WERI-Rb-1 (cell line): ENCODE measurements at regions not wholly inside any gene's neighbourhood (a gene's known extent, or its start where the extent isn't known, plus 50 kb on each side); places are given as distances from the start of the nearest gene placed in this dataset.

Source experiments
- DNase-seq: peaks from one replicate; pipeline ENCODE4 v3.0.0-alpha.2; 2020
- H3K27ac ChIP-seq: fragments of 250-450 bp; sonication (Bioruptor Pico); 2 replicates; pipeline ENCODE4 v1.5.1; 2020; ENCODE audit warnings: mild to moderate bottlenecking, moderate library complexity
- H3K27me3 ChIP-seq: fragments of 250-450 bp; sonication (Bioruptor Pico); 2 replicates; pipeline ENCODE4 v1.5.1; 2021; ENCODE audit warnings: mild to moderate bottlenecking, low read depth, moderate library complexity; ENCODE audit not compliant: insufficient read depth, severe bottlenecking
- H3K36me3 ChIP-seq: fragments of 250-450 bp; sonication (Bioruptor Pico); 2 replicates; pipeline ENCODE4 v1.5.1; 2020; ENCODE audit warnings: mild to moderate bottlenecking, moderate library complexity
- H3K4me3 ChIP-seq: 2 replicates; pipeline ENCODE4 v1.5.1; 2011; ENCODE audit warnings: low read depth, mild to moderate bottlenecking, control low read depth, low read length
- H3K9me3 ChIP-seq: fragments of 250-450 bp; sonication (Bioruptor Pico); 2 replicates; pipeline ENCODE4 v1.5.1; 2021; ENCODE audit warnings: mild to moderate bottlenecking, moderate library complexity; ENCODE audit not compliant: severe bottlenecking
- TF ChIP-seq, protein P1 (sequence below): IDR thresholded peaks from 2 replicates; pipeline ENCODE4 v1.5.1; 2011; ENCODE audit warnings: low read depth, mild to moderate bottlenecking, control low read depth, inconsistent platforms, low read length

- Histone ChIP-seq H3K9me3 (no peaks in the 10 kb centered on the region), H3K4me3 (no peak overlapping the region), H3K36me3 (no peaks in the 10 kb centered on the region), H3K27me3 (no peaks in the 10 kb centered on the region), H3K27ac (no peak overlapping the region)
- DNase-seq: no peak
- TF ChIP-seq, protein P1, sequence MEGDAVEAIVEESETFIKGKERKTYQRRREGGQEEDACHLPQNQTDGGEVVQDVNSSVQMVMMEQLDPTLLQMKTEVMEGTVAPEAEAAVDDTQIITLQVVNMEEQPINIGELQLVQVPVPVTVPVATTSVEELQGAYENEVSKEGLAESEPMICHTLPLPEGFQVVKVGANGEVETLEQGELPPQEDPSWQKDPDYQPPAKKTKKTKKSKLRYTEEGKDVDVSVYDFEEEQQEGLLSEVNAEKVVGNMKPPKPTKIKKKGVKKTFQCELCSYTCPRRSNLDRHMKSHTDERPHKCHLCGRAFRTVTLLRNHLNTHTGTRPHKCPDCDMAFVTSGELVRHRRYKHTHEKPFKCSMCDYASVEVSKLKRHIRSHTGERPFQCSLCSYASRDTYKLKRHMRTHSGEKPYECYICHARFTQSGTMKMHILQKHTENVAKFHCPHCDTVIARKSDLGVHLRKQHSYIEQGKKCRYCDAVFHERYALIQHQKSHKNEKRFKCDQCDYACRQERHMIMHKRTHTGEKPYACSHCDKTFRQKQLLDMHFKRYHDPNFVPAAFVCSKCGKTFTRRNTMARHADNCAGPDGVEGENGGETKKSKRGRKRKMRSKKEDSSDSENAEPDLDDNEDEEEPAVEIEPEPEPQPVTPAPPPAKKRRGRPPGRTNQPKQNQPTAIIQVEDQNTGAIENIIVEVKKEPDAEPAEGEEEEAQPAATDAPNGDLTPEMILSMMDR: no peak
Measured at GRCh38 chr11:70863993-70864392, 388.4 kb downstream of the SHANK2 start.

GRCh38 chr11:70865356-70865755 lies 387.0 kb downstream of the SHANK2 start:
- DNase-seq: no peak
- no peaks in the 10 kb centered on the region for H3K9me3 ChIP-seq
- H3K27ac ChIP-seq: no peak overlapping the region
- H3K4me3 ChIP-seq: no peak overlapping the region
- no peaks in the 10 kb centered on the region for H3K27me3 ChIP-seq
- TF ChIP-seq, protein P1: no peak
- no peaks in the 10 kb centered on the region for H3K36me3 ChIP-seq

GRCh38 chr11:70866834-70867233 lies 385.5 kb downstream of the SHANK2 start:
- TF ChIP-seq, protein P1: no peak
- Histone ChIP-seq H3K36me3 (no peaks in the 10 kb centered on the region), H3K27ac (no peak overlapping the region), H3K9me3 (no peaks in the 10 kb centered on the region), H3K4me3 (no peak overlapping the region), H3K27me3 (no peaks in the 10 kb centered on the region)
- no peak for DNase-seq

GRCh38 chr11:70867281-70868047 lies 384.9 kb downstream of the SHANK2 start:
- H3K27me3 ChIP-seq: no peaks in the 10 kb centered on the region
- no peak for DNase-seq
- no peaks in the 10 kb centered on the region for H3K9me3 ChIP-seq
- TF ChIP-seq, protein P1: no peak
- no peaks in the 10 kb centered on the region for H3K36me3 ChIP-seq
- H3K4me3 ChIP-seq: no peak overlapping the region
- H3K27ac ChIP-seq: no peak overlapping the region

DNA sequence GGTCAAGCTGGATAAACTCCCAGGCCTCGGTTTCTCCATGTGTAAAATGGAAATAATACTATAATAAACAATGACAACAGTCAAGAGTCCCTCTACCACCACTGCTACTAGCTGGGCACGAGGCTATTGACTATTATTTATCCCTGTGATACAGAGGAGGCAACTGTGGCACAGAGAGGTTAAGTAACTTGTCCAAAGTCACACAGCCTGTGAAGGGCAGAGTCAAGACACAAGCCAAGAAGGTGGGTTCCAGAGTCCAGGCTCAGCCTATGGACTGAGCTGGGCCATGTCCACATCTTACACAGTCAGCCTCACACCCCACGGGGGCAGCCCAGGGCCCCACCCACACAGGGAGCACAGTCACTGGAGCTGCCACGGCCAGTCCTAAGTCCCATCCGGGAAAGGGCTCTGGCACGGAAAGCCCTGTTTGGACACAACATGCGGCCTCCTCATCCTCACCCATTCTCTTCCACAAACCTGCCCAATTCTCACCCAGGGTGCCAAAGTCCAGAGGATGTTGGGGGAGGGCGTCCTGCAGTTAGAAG lies 384.0 kb downstream of the SHANK2 start:
- Histone ChIP-seq H3K4me3 (no peak overlapping the region), H3K27ac (peak overlapping the region; percentile 28; the same call in 1 of the 2 replicates), H3K36me3 (no peaks in the 10 kb centered on the region), H3K9me3 (no peaks in the 10 kb centered on the region), H3K27me3 (no peaks in the 10 kb centered on the region)
- TF ChIP-seq, protein P1: no peak
- DNase-seq: no peak
